ENCODE measurements at regions not wholly inside any gene's neighbourhood (a gene's known extent, or its start where the extent isn't known, plus 50 kb on each side); places are given as distances from the start of the nearest gene placed in this dataset.

- TF ChIP-seq CTCF (IDR thresholded peaks at IDR 0.05) (no peak), POLR2A (IDR thresholded peaks at IDR 0.05) (no peak), POLR2AphosphoS5 (IDR thresholded peaks at IDR 0.05) (no peak), EP300 (IDR thresholded peaks at IDR 0.05) (no peak)
Measured at GRCh38 chr4:54901202-54901601, 224.2 kb downstream of the KDR start.

All from suprapubic skin (tissue), 4 donors.